ENCODE measurements at regions not wholly inside any gene's neighbourhood (a gene's known extent, or its start where the extent isn't known, plus 50 kb on each side); places are given as distances from the start of the nearest gene placed in this dataset.

GRCh38 chrX:107559506-107559905 lies 68.8 kb upstream of the PRPS1 start:
- H3K9me3 ChIP-seq (ENCODE audit: control insufficient read depth, insufficient read depth, low read length): no peaks in the 10 kb centered on the region
- H3K4me1 ChIP-seq (ENCODE audit: control insufficient read depth, insufficient read depth, low read length): peaks cover 37% of the 10 kb centered on the region
- H3K27me3 ChIP-seq (ENCODE audit: control insufficient read depth, insufficient read depth, low read length): 0 out of 2 replicates have a peak, but pooled peaks cover 5% of the 10 kb centered on the region
- H3K9ac ChIP-seq (ENCODE audit: low read depth, low read length): no peak overlapping the region
- H3K27ac ChIP-seq (ENCODE audit: low read depth, low read length): no peak overlapping the region
- no peaks in the 10 kb centered on the region for H3K36me3 ChIP-seq (ENCODE audit: control insufficient read depth, insufficient read depth, low read length)
- no peak overlapping the region for H3K4me3 ChIP-seq (ENCODE audit: low read depth, low read length)

DNA sequence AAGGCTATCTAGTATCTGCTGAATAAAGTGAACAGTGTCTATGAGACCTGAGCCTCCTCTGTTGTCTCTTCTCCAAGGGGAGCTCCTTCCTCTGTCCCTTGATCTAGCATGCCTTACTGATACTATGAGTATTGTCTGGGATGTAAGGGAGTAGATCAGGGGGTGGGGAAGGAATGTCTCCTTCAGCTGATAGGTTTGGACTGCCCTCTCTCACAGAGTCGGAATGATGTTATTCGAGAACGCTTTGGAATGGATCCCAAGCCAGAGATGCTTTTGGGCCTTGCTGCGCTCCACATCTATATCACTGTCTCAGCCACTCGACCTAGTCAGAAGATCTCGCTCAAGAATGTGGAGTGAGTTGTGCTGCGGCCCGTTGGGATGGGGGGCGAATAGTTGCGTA lies 68.3 kb upstream of the PRPS1 start:
- Histone ChIP-seq H3K4me1 (ENCODE audit: control insufficient read depth, insufficient read depth, low read length) (peaks cover 41% of the 10 kb centered on the region), H3K4me3 (ENCODE audit: low read depth, low read length) (no peak overlapping the region), H3K36me3 (ENCODE audit: control insufficient read depth, insufficient read depth, low read length) (no peaks in the 10 kb centered on the region), H3K9ac (ENCODE audit: low read depth, low read length) (no peak overlapping the region), H3K27me3 (ENCODE audit: control insufficient read depth, insufficient read depth, low read length) (0 out of 2 replicates have a peak, but pooled peaks cover 5% of the 10 kb centered on the region), H3K9me3 (ENCODE audit: control insufficient read depth, insufficient read depth, low read length) (no peaks in the 10 kb centered on the region), H3K27ac (ENCODE audit: low read depth, low read length) (no peak overlapping the region)

DNA sequence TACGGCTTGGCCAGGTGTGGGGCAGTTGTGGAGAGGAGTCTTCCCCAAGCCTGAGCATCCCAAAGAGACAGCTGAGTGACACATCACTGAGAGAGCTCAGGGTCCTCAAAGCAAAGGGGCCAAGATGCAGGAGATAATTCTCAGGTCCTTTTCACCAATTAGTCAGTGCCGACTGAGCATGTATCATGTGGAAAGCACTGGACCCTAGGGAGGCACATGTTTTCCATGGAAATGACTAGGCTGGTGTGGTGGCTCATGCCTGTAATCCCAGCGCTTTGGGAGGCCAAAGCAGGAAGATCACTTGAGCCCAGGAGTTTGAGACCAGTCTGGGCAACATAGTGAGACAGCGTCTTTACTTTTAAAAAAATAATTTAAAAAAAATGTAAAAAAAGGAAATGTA lies 67.3 kb upstream of the PRPS1 start:
- H3K27me3 ChIP-seq (ENCODE audit: control insufficient read depth, insufficient read depth, low read length): 0 out of 2 replicates have a peak, but pooled peaks cover 5% of the 10 kb centered on the region
- peak overlapping the region; percentile 73 for H3K27ac ChIP-seq (ENCODE audit: low read depth, low read length)
- H3K9me3 ChIP-seq (ENCODE audit: control insufficient read depth, insufficient read depth, low read length): no peaks in the 10 kb centered on the region
- peaks cover 44% of the 10 kb centered on the region for H3K4me1 ChIP-seq (ENCODE audit: control insufficient read depth, insufficient read depth, low read length)
- no peak overlapping the region for H3K9ac ChIP-seq (ENCODE audit: low read depth, low read length)
- H3K4me3 ChIP-seq (ENCODE audit: low read depth, low read length): no peak overlapping the region
- no peaks in the 10 kb centered on the region for H3K36me3 ChIP-seq (ENCODE audit: control insufficient read depth, insufficient read depth, low read length)

GRCh38 chrX:107561468-107562215 lies 66.7 kb upstream of the PRPS1 start:
- H3K36me3 ChIP-seq (ENCODE audit: control insufficient read depth, insufficient read depth, low read length): no peaks in the 10 kb centered on the region
- no peaks in the 10 kb centered on the region for H3K9me3 ChIP-seq (ENCODE audit: control insufficient read depth, insufficient read depth, low read length)
- no peak overlapping the region for H3K4me3 ChIP-seq (ENCODE audit: low read depth, low read length)
- 0 out of 2 replicates have a peak, but pooled peaks cover 4% of the 10 kb centered on the region for H3K27me3 ChIP-seq (ENCODE audit: control insufficient read depth, insufficient read depth, low read length)
- peak overlapping the region; percentile 73 for H3K27ac ChIP-seq (ENCODE audit: low read depth, low read length)
- peaks cover 50% of the 10 kb centered on the region for H3K4me1 ChIP-seq (ENCODE audit: control insufficient read depth, insufficient read depth, low read length)
- 0 out of 2 replicates have a peak overlapping the region, but pooled peaks have one; percentile 2 for H3K9ac ChIP-seq (ENCODE audit: low read depth, low read length)

DNA sequence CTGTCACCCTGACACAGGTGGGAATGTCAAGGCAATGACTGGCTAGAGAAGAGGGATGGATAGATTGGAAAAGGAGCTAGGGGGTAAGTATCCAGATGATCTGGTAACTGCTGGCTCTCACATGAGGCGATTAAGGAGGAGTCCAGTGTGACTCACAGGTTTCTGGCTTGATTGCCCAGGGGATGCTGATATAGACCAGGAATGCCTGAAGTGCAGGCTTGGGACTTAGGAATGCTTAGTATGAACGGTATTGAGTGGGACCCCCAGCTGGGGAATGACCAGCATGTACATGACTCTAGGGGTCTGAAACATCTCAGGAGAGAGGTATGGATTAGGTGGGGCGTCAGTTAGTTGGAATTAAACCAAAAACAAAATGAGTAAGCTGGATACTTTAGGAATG lies 65.8 kb upstream of the PRPS1 start:
- no peaks in the 10 kb centered on the region for H3K27me3 ChIP-seq (ENCODE audit: control insufficient read depth, insufficient read depth, low read length)
- H3K9ac ChIP-seq (ENCODE audit: low read depth, low read length): no peak overlapping the region
- H3K4me1 ChIP-seq (ENCODE audit: control insufficient read depth, insufficient read depth, low read length): peaks cover 52% of the 10 kb centered on the region
- H3K27ac ChIP-seq (ENCODE audit: low read depth, low read length): no peak overlapping the region
- no peaks in the 10 kb centered on the region for H3K9me3 ChIP-seq (ENCODE audit: control insufficient read depth, insufficient read depth, low read length)
- no peaks in the 10 kb centered on the region for H3K36me3 ChIP-seq (ENCODE audit: control insufficient read depth, insufficient read depth, low read length)
- no peak overlapping the region for H3K4me3 ChIP-seq (ENCODE audit: low read depth, low read length)

DNA sequence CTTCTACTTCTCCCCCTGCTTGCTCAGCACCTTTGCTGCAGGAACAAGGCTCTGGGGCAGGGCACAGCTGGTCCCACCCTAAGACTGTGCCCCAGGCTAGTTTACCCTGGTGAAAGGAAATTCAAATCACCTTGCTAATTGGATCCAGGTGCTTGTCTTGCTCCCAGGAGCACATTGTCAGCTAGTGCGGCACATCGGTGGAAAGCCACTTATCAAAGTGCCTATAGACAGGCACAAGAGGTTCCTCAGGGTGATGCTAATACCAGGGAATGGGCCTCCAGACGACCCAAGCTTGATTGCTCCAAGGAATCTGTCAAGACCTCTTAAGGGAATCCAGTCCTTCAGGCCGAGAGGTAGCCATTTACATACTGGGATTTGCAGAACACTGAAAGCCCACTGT lies 64.5 kb upstream of the PRPS1 start:
- Histone ChIP-seq H3K9me3 (ENCODE audit: control insufficient read depth, insufficient read depth, low read length) (no peaks in the 10 kb centered on the region), H3K4me1 (ENCODE audit: control insufficient read depth, insufficient read depth, low read length) (peaks cover 52% of the 10 kb centered on the region), H3K4me3 (ENCODE audit: low read depth, low read length) (no peak overlapping the region), H3K36me3 (ENCODE audit: control insufficient read depth, insufficient read depth, low read length) (no peaks in the 10 kb centered on the region), H3K9ac (ENCODE audit: low read depth, low read length) (no peak overlapping the region), H3K27me3 (ENCODE audit: control insufficient read depth, insufficient read depth, low read length) (no peaks in the 10 kb centered on the region), H3K27ac (ENCODE audit: low read depth, low read length) (no peak overlapping the region)

GRCh38 chrX:107565015-107565414 lies 63.3 kb upstream of the PRPS1 start:
- no peaks in the 10 kb centered on the region for H3K36me3 ChIP-seq (ENCODE audit: control insufficient read depth, insufficient read depth, low read length)
- H3K27ac ChIP-seq (ENCODE audit: low read depth, low read length): no peak overlapping the region
- no peak overlapping the region for H3K4me3 ChIP-seq (ENCODE audit: low read depth, low read length)
- H3K27me3 ChIP-seq (ENCODE audit: control insufficient read depth, insufficient read depth, low read length): no peaks in the 10 kb centered on the region
- H3K4me1 ChIP-seq (ENCODE audit: control insufficient read depth, insufficient read depth, low read length): peaks cover 52% of the 10 kb centered on the region
- H3K9ac ChIP-seq (ENCODE audit: low read depth, low read length): no peak overlapping the region
- H3K9me3 ChIP-seq (ENCODE audit: control insufficient read depth, insufficient read depth, low read length): no peaks in the 10 kb centered on the region

DNA sequence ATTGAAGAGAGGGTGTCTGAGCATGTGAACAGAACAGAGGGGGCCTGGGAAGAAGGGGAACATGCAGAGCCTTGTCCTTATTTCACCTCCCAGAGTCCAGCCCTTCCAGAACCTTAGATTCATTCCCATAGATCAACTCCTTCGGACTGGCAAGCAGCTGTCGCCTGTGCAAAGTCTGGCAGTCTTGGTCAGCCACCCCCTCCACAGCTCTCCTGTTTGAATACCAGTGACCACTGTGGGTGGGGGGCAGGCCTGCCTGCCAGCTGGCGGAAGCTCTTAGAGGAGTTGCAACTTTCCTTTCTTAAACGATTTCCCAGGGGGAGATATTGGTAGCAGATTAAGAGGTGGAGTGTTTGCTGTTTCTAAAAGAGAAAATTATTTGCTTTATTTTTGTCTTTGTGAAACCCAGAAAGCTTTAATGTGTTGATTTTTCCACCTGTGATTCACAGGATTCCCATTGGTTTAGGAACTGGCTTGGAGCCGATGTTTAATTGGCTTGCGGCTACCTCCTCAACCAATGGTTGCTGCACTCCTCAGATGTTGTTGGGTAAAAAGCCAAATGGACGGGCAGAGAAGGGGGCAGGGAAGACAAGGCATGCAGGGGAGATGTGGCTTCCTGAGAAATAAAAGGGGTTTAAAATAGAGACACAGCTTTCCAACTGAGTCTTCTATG lies 62.2 kb upstream of the PRPS1 start:
- Histone ChIP-seq H3K36me3 (ENCODE audit: control insufficient read depth, insufficient read depth, low read length) (no peaks in the 10 kb centered on the region), H3K4me3 (ENCODE audit: low read depth, low read length) (no peak overlapping the region), H3K27ac (ENCODE audit: low read depth, low read length) (peak overlapping the region; percentile 4), H3K9ac (ENCODE audit: low read depth, low read length) (no peak overlapping the region; the same call in 1 of the 2 replicates), H3K27me3 (ENCODE audit: control insufficient read depth, insufficient read depth, low read length) (no peaks in the 10 kb centered on the region), H3K4me1 (ENCODE audit: control insufficient read depth, insufficient read depth, low read length) (peaks cover 47% of the 10 kb centered on the region), H3K9me3 (ENCODE audit: control insufficient read depth, insufficient read depth, low read length) (no peaks in the 10 kb centered on the region)

- Histone ChIP-seq H3K9ac (ENCODE audit: low read depth, low read length) (no peak overlapping the region), H3K27me3 (ENCODE audit: control insufficient read depth, insufficient read depth, low read length) (no peaks in the 10 kb centered on the region), H3K27ac (ENCODE audit: low read depth, low read length) (peak overlapping the region; percentile 4), H3K36me3 (ENCODE audit: control insufficient read depth, insufficient read depth, low read length) (no peaks in the 10 kb centered on the region), H3K4me1 (ENCODE audit: control insufficient read depth, insufficient read depth, low read length) (peaks cover 43% of the 10 kb centered on the region), H3K9me3 (ENCODE audit: control insufficient read depth, insufficient read depth, low read length) (no peaks in the 10 kb centered on the region), H3K4me3 (ENCODE audit: low read depth, low read length) (no peak overlapping the region)
These were observed 61.6 kb upstream of the PRPS1 start for GRCh38 chrX:107566604-107567262.

GRCh38 chrX:107567370-107567769 lies 60.9 kb upstream of the PRPS1 start:
- Histone ChIP-seq H3K36me3 (ENCODE audit: control insufficient read depth, insufficient read depth, low read length) (no peaks in the 10 kb centered on the region), H3K27me3 (ENCODE audit: control insufficient read depth, insufficient read depth, low read length) (no peaks in the 10 kb centered on the region), H3K9ac (ENCODE audit: low read depth, low read length) (no peak overlapping the region), H3K4me3 (ENCODE audit: low read depth, low read length) (no peak overlapping the region), H3K4me1 (ENCODE audit: control insufficient read depth, insufficient read depth, low read length) (peaks cover 36% of the 10 kb centered on the region), H3K27ac (ENCODE audit: low read depth, low read length) (no peak overlapping the region), H3K9me3 (ENCODE audit: control insufficient read depth, insufficient read depth, low read length) (no peaks in the 10 kb centered on the region)

Measured in HUES48 (cell line).